HG02885 (cell line): ENCODE measurements at regions not wholly inside any gene's neighbourhood (a gene's known extent, or its start where the extent isn't known, plus 50 kb on each side); places are given as distances from the start of the nearest gene placed in this dataset.

ENCODE experiments used
- ATAC-seq: cut with Tn5 transposase; IDR thresholded peaks from one replicate; pipeline ENCODE4 v1.9.1; 2021; ENCODE audit warnings: mild to moderate bottlenecking; ENCODE audit not compliant: unreplicated experiment, poor library complexity

- ATAC-seq, result no peak
Measured at GRCh38 chr6:113645986-113646385, 211.2 kb upstream of the MARCKS start.

- ATAC-seq, result no peak
Measured at GRCh38 chr6:113646701-113647100, 210.4 kb upstream of the MARCKS start.

GRCh38 chr6:113647143-113647889, 209.8 kb upstream of the MARCKS start:
- peak; percentile 17 for ATAC-seq

- ATAC-seq, result no peak
Measured at GRCh38 chr6:113648698-113649097, 208.4 kb upstream of the MARCKS start.

GRCh38 chr6:113649276-113649675, 207.9 kb upstream of the MARCKS start:
- no peak for ATAC-seq

- ATAC-seq, result no peak
Measured at GRCh38 chr6:113649880-113650609, 207.1 kb upstream of the MARCKS start.

GRCh38 chr6:113650610-113650979, 206.6 kb upstream of the MARCKS start:
- no peak for ATAC-seq

GRCh38 chr6:113651120-113651519, 206.0 kb upstream of the MARCKS start:
- ATAC-seq, result peak; percentile 44

GRCh38 chr6:113651920-113652319, 205.2 kb upstream of the MARCKS start:
- ATAC-seq, result peak; percentile 40

GRCh38 chr6:113653275-113653674, 203.9 kb upstream of the MARCKS start:
- no peak for ATAC-seq

GRCh38 chr6:113654396-113654795, 202.7 kb upstream of the MARCKS start:
- ATAC-seq, result no peak

- ATAC-seq, result no peak
Measured at GRCh38 chr6:113655761-113656160, 201.4 kb upstream of the MARCKS start.

- ATAC-seq, result no peak
Measured at GRCh38 chr6:113659762-113660404, 197.3 kb upstream of the MARCKS start.

- no peak for ATAC-seq
Measured at GRCh38 chr6:113660819-113661218, 196.3 kb upstream of the MARCKS start.

GRCh38 chr6:113662093-113662665, 195.0 kb upstream of the MARCKS start:
- ATAC-seq, result no peak

- peak; percentile 83 for ATAC-seq
Measured at GRCh38 chr6:113662688-113663333, 194.3 kb upstream of the MARCKS start.

GRCh38 chr6:113664909-113665308, 192.2 kb upstream of the MARCKS start:
- no peak for ATAC-seq

- peak; percentile 68 for ATAC-seq
Measured at GRCh38 chr6:113668641-113669408, 188.3 kb upstream of the MARCKS start.

GRCh38 chr6:113669606-113670005, 187.5 kb upstream of the MARCKS start:
- ATAC-seq, result no peak

- ATAC-seq, result no peak
Measured at GRCh38 chr6:113671421-113671820, 185.7 kb upstream of the MARCKS start.
